AG10803 (cell line): ENCODE measurements at regions not wholly inside any gene's neighbourhood (a gene's known extent, or its start where the extent isn't known, plus 50 kb on each side); places are given as distances from the start of the nearest gene placed in this dataset.

Experiments used
- DNase-seq: peaks from one replicate; pipeline ENCODE4 v3.0.0; 2010; ENCODE audit warnings: low read depth
- H3K4me3 ChIP-seq: 2 replicates; pipeline ENCODE4 v1.5.1; 2011; ENCODE audit warnings: mild to moderate bottlenecking, low read length, control low read depth
- TF ChIP-seq, protein P1 (sequence below): conservative IDR thresholded peaks from 2 replicates; pipeline ENCODE4 v1.5.1; 2011; ENCODE audit warnings: mild to moderate bottlenecking, low read length, control low read depth, inconsistent platforms

DNA sequence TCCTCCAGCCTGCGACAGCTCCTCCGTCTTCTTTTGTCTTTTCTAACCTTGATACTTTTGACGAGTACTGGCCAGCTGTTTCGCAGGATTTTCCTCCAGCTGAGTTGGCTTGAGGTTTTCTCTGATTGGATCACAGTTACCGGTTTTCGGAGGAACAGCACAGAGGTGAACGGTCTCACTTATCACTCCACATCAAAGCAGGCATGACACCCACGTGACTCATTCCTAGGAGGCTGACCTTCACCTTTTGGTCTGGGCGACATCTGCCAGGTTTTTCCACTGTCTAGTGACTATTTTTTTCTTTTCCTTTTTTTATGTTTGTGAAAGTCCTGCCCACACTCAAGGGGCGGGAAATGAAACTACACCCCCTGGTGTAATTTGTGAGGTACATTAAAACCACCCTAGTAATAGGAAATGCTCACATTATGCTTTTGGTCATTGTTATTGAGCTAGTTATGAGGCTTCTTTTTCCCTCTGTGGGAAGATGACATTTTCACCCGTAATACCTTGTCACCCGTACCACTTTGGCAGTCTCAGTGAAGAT lies 319.2 kb downstream of the GADD45G start:
- TF ChIP-seq, protein P1, sequence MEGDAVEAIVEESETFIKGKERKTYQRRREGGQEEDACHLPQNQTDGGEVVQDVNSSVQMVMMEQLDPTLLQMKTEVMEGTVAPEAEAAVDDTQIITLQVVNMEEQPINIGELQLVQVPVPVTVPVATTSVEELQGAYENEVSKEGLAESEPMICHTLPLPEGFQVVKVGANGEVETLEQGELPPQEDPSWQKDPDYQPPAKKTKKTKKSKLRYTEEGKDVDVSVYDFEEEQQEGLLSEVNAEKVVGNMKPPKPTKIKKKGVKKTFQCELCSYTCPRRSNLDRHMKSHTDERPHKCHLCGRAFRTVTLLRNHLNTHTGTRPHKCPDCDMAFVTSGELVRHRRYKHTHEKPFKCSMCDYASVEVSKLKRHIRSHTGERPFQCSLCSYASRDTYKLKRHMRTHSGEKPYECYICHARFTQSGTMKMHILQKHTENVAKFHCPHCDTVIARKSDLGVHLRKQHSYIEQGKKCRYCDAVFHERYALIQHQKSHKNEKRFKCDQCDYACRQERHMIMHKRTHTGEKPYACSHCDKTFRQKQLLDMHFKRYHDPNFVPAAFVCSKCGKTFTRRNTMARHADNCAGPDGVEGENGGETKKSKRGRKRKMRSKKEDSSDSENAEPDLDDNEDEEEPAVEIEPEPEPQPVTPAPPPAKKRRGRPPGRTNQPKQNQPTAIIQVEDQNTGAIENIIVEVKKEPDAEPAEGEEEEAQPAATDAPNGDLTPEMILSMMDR = no peak
- DNase-seq = no peak
- H3K4me3 ChIP-seq = no peak overlapping the region

DNA sequence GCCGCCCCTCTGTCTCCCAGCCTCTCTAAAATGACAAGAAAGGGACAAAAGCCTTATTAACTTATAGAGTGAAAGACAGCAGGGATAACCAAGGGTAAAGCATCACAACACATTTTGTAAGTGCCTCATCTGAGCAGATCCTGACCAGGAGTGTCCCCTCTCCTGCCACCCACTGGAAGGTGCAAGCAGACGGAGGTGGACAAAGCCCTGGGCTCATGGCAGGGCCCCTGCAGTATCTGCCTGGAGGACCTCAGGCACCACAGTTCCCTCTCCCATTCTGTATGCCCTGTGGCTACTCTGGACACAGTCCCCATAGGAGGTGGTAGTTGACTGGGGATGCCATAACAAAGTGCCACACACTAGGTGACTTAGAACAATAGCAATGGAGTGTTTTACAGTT lies 319.8 kb downstream of the GADD45G start:
- H3K4me3 ChIP-seq = no peak overlapping the region
- no peak for DNase-seq
- TF ChIP-seq, protein P1 = no peak

DNA sequence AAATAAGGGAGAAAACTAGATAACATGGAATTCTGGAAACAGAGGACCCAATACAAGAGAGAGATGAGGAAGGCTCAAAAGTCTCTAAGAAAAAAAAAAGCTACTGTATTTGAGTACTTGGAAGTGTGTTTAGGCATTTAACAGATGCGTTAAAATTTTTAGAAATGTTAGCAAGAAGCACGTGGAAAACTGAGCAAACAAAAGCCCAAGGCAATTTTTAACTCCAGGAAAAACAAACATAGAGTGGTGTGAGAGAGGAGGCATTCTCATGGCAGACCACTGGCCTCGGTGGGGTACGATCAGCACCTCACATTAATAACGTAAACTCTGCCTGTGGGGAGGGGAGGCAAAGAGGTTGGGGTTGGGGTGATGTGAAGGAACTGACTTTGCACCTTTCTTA lies 321.4 kb downstream of the GADD45G start:
- no peak overlapping the region for H3K4me3 ChIP-seq
- TF ChIP-seq, protein P1 = no peak
- no peak for DNase-seq

DNA sequence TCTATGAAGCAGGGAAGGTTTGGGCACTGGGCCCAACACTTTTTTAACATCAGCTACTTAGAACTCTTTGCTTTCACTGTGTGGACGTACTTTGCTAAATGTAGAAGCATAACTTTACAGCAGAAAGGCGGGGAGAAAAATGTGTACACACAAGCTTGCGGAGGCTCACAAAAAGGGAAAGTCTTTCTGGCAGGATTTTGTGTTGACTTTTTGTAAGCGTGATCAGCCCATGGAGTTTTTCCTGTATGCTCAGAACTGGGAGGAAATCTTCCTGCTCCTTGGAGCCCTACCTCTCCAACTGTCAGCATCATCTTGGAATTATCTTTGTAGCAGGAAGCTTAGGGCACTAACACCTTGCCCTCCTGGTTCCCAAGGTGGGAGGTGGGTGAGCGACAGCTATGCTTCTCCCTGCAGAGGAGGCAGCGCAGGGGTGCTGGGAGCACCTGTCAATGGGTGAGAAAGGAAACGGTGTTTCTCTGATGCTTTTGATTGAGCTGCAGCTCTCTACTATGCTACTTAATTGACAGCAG lies 321.9 kb downstream of the GADD45G start:
- TF ChIP-seq, protein P1 = no peak
- no peak for DNase-seq
- H3K4me3 ChIP-seq = no peak overlapping the region

DNA sequence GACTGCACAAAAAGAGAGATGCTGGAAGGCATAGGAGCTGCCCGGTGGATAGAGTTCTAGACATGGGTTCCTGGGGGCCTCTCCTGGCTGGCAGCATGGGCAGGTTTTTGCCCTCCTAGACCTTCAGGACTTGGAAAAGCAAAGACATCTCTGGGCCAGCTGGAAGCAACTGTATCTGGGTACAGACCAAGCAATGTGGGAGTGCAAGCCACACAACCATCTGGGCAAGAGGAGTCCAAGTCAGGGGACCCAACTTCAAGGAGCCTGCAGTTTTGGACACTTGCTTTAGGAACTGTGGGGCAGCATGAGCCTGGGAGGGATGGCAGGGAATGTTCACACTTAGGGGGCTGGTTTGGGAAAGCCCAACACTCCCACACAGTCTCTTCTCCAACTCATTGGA lies 323.3 kb downstream of the GADD45G start:
- no peak overlapping the region for H3K4me3 ChIP-seq
- TF ChIP-seq, protein P1 = no peak
- DNase-seq = no peak

DNA sequence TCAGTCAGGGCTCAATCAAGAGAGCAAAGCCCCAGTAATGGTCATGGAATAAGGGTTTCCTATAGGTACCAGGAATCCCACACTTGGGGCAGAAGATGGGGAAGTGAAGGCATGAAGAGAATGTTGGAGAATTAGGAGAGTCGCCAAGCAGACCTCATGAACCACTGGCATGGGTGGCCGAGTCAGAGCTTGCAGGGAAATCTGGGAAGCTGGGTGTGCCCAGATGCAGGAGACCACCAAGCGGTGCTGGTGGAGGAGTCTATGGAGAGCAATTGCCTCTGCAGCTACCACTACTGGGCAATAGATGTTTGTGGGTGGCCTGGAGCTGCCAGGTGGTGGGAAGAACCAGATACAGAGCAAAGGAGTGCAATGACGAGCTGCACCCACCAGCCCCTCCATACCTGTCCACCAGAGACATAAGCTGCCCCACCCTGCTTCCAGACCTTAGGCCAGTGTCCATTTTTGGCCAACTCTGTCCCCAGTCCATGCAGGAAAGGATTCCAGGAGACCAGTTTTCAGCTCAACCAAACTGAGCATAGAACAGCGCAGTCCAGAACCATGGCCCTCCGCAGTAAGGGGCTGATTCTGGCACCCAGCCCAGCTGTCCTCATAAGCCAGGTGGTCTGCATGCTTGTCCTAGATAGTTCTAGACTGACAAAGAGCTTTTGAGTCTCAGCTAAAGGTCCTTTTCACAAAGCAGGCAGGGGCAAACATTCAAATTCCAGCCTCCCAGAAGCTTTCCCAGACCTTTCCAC lies 323.9 kb downstream of the GADD45G start:
- no peak for DNase-seq
- H3K4me3 ChIP-seq = no peak overlapping the region
- TF ChIP-seq, protein P1 = no peak

DNA sequence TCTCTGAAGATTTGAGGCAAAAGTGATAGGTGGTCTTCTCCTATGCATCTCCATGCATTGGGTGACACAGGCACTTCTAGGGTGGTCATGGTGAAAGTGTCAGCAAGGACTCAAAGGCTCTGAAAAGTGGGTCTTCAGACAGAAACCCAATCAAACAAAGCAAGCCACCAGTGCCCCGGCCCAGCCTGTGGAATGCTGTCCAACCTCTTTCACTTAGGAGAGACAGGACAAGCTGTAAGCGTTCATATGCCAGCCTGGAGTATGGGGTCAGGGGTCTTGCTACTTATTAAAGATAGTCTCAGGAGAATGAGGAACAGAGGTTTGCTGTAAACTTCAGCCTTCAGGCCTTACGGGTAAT lies 324.5 kb downstream of the GADD45G start:
- no peak for DNase-seq
- TF ChIP-seq, protein P1 = no peak
- no peak overlapping the region for H3K4me3 ChIP-seq
